Transverse colon (tissue), 3 donors: ENCODE measurements at regions not wholly inside any gene's neighbourhood (a gene's known extent, or its start where the extent isn't known, plus 50 kb on each side); places are given as distances from the start of the nearest gene placed in this dataset.

ENCODE experiments used
- CTCF ChIP-seq, 5 experiments: fragments of 200-600 bp in 3 of 5; fragments of 450-650 bp in 2 of 5; sonication (generic) in 3 of 5; IDR thresholded peaks; 1 replicate in 2 of 5; 2 replicates in 3 of 5; pipeline ENCODE4 v1.5.1; 2016 to 2017; ENCODE audit warnings: antibody characterized with exemption in 5 of 5, inconsistent platforms in 3 of 5, mild to moderate bottlenecking in 2 of 5, moderate library complexity in 1 of 5
- POLR2A ChIP-seq: fragments of 450-650 bp; IDR thresholded peaks from one replicate; pipeline ENCODE4 v1.6.1; 2016; ENCODE audit warnings: antibody characterized with exemption, mild to moderate bottlenecking, moderate library complexity

DNA sequence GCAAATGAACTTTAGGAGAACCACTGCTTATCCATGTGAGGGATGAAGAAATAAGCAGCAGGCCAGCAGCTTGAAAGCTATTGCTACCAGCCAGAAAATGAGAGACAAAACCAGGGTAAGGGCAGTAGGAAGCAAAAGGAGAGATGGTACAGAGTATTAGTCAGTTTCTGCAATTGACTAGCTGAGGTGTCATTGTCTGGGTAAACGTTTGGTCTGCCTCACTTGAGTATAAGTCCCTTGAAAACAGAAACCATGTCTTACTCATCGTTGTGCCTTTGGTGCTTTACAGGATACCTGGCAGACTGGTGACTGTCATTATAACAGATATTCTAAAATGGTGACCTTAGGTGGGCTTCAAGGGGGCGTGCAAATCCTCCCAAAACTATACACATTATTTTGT, 63.9 kb upstream of the USP47 start:
- TF ChIP-seq POLR2A (no peak), CTCF (IDR thresholded peaks at IDR 0.05) (no peak)
